ENCODE measurements at regions not wholly inside any gene's neighbourhood (a gene's known extent, or its start where the extent isn't known, plus 50 kb on each side); places are given as distances from the start of the nearest gene placed in this dataset.

DNA sequence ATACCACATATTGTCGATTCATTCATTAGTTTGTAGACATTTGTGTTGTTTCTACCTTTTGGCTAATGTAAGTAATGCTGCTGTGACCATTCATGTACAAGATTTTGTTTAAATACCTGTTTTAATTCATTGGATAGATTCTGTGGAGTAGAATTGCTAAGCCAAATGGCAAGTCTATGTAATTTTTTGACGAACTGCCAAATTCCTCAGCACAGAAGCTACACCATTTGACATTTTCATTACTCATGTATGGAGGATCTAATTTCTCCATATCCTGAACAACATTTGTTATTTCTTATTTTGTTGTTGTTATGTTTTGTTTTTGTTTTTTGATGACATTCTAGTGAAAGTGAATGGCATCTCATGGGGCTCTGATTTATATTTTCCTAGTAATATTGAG, 1351.3 kb upstream of the SORCS1 start:
- Histone ChIP-seq H3K9me3 (ENCODE audit: control insufficient read depth, insufficient read depth, low read depth, low read length) (no peaks in the 10 kb centered on the region), H3K4me3 (ENCODE audit: low read depth, low read length) (no peak overlapping the region), H3K27ac (ENCODE audit: extremely low read depth, low read depth, low read length) (no peak overlapping the region), H3K4me1 (ENCODE audit: control insufficient read depth, insufficient read depth, low read length) (no peaks in the 10 kb centered on the region), H3K36me3 (ENCODE audit: control insufficient read depth in 2 of 2, insufficient read depth in 1 of 2, low read length in 2 of 2) (no peaks in the 10 kb centered on the region)
- TF ChIP-seq, protein P1, sequence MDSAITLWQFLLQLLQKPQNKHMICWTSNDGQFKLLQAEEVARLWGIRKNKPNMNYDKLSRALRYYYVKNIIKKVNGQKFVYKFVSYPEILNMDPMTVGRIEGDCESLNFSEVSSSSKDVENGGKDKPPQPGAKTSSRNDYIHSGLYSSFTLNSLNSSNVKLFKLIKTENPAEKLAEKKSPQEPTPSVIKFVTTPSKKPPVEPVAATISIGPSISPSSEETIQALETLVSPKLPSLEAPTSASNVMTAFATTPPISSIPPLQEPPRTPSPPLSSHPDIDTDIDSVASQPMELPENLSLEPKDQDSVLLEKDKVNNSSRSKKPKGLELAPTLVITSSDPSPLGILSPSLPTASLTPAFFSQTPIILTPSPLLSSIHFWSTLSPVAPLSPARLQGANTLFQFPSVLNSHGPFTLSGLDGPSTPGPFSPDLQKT (IDR thresholded peaks at IDR 0.05; ENCODE audit: borderline replicate concordance, low read depth, low read length), result no peak
- TF ChIP-seq ZNF423 (tag by site-specific recombination; IDR thresholded peaks at IDR 0.05), result no peak
- no peak for TF ChIP-seq FEZF1 (tag by site-specific recombination; IDR thresholded peaks at IDR 0.05)
- no peak for TF ChIP-seq ZNF37A (tag by site-specific recombination; IDR thresholded peaks at IDR 0.05)
- no peak for TF ChIP-seq ZIC2 (tag by site-specific recombination; IDR thresholded peaks at IDR 0.05)
- no peak for TF ChIP-seq GLI4 (tag by site-specific recombination; IDR thresholded peaks at IDR 0.05)
- no peak for TF ChIP-seq ZNF223 (tag by site-specific recombination; IDR thresholded peaks at IDR 0.05)
- TF ChIP-seq ZNF174 (tag by site-specific recombination; IDR thresholded peaks at IDR 0.05), result no peak
- TF ChIP-seq ZNF146 (tag by site-specific recombination; IDR thresholded peaks at IDR 0.05), result no peak
- TF ChIP-seq, protein P2, sequence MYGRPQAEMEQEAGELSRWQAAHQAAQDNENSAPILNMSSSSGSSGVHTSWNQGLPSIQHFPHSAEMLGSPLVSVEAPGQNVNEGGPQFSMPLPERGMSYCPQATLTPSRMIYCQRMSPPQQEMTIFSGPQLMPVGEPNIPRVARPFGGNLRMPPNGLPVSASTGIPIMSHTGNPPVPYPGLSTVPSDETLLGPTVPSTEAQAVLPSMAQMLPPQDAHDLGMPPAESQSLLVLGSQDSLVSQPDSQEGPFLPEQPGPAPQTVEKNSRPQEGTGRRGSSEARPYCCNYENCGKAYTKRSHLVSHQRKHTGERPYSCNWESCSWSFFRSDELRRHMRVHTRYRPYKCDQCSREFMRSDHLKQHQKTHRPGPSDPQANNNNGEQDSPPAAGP (tag by site-specific recombination; IDR thresholded peaks at IDR 0.05), result no peak
- no peak for TF ChIP-seq OVOL3 (tag by site-specific recombination; IDR thresholded peaks at IDR 0.05)
- ChIA-PET CTCF (no interaction called here), POLR2A (no interaction called here)

DNA sequence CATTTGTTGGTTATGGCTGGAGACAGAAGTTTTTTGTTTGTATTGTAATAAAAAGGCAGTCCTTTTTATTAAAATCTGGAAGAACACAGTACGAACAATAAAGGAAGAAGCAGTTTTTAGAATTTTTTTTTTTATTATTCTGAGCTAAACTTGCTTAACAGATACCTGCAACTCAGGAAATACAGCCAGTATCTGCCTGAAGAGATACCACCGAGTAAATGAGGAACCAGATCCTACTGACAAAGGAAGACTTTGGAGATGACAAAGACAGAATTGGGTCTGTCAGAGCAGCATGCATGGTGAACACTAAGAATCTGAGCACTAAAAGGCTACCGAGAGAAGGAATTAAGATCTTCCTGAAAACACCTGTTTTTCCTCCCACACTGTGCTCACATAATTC, 1335.9 kb upstream of the SORCS1 start:
- Histone ChIP-seq H3K27ac (ENCODE audit: extremely low read depth, low read depth, low read length) (no peak overlapping the region), H3K4me1 (ENCODE audit: control insufficient read depth, insufficient read depth, low read length) (no peaks in the 10 kb centered on the region), H3K36me3 (ENCODE audit: control insufficient read depth in 2 of 2, insufficient read depth in 1 of 2, low read length in 2 of 2) (no peaks in the 10 kb centered on the region), H3K4me3 (ENCODE audit: low read depth, low read length) (no peak overlapping the region), H3K9me3 (ENCODE audit: control insufficient read depth, insufficient read depth, low read depth, low read length) (no peaks in the 10 kb centered on the region)
- no peak for TF ChIP-seq SETDB1 (IDR thresholded peaks at IDR 0.05; ENCODE audit: insufficient read length, low read length)
- TF ChIP-seq ZBTB48 (tag by site-specific recombination; IDR thresholded peaks at IDR 0.05), result no peak
- TF ChIP-seq, protein P3, sequence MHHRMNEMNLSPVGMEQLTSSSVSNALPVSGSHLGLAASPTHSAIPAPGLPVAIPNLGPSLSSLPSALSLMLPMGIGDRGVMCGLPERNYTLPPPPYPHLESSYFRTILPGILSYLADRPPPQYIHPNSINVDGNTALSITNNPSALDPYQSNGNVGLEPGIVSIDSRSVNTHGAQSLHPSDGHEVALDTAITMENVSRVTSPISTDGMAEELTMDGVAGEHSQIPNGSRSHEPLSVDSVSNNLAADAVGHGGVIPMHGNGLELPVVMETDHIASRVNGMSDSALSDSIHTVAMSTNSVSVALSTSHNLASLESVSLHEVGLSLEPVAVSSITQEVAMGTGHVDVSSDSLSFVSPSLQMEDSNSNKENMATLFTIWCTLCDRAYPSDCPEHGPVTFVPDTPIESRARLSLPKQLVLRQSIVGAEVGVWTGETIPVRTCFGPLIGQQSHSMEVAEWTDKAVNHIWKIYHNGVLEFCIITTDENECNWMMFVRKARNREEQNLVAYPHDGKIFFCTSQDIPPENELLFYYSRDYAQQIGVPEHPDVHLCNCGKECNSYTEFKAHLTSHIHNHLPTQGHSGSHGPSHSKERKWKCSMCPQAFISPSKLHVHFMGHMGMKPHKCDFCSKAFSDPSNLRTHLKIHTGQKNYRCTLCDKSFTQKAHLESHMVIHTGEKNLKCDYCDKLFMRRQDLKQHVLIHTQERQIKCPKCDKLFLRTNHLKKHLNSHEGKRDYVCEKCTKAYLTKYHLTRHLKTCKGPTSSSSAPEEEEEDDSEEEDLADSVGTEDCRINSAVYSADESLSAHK (tag by site-specific recombination; IDR thresholded peaks at IDR 0.05), result no peak
- no peak for TF ChIP-seq ZNF211 (tag by site-specific recombination; IDR thresholded peaks at IDR 0.05; ENCODE audit: low read depth)
- TF ChIP-seq WT1 (tag by site-specific recombination; IDR thresholded peaks at IDR 0.05), result no peak
- TF ChIP-seq ZNF391 (tag by site-specific recombination; IDR thresholded peaks at IDR 0.05; ENCODE audit: borderline replicate concordance, low read depth), result no peak
- no peak for TF ChIP-seq ZNF292 (tag by site-specific recombination; IDR thresholded peaks at IDR 0.05; ENCODE audit: borderline replicate concordance, low read depth)
- TF ChIP-seq, protein P4, sequence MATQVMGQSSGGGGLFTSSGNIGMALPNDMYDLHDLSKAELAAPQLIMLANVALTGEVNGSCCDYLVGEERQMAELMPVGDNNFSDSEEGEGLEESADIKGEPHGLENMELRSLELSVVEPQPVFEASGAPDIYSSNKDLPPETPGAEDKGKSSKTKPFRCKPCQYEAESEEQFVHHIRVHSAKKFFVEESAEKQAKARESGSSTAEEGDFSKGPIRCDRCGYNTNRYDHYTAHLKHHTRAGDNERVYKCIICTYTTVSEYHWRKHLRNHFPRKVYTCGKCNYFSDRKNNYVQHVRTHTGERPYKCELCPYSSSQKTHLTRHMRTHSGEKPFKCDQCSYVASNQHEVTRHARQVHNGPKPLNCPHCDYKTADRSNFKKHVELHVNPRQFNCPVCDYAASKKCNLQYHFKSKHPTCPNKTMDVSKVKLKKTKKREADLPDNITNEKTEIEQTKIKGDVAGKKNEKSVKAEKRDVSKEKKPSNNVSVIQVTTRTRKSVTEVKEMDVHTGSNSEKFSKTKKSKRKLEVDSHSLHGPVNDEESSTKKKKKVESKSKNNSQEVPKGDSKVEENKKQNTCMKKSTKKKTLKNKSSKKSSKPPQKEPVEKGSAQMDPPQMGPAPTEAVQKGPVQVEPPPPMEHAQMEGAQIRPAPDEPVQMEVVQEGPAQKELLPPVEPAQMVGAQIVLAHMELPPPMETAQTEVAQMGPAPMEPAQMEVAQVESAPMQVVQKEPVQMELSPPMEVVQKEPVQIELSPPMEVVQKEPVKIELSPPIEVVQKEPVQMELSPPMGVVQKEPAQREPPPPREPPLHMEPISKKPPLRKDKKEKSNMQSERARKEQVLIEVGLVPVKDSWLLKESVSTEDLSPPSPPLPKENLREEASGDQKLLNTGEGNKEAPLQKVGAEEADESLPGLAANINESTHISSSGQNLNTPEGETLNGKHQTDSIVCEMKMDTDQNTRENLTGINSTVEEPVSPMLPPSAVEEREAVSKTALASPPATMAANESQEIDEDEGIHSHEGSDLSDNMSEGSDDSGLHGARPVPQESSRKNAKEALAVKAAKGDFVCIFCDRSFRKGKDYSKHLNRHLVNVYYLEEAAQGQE (tag by site-specific recombination; IDR thresholded peaks at IDR 0.05), result no peak
- no peak for TF ChIP-seq ZNF416 (tag by site-specific recombination; IDR thresholded peaks at IDR 0.05)
- TF ChIP-seq ZNF48 (tag by site-specific recombination; IDR thresholded peaks at IDR 0.05), result no peak
- TF ChIP-seq, protein P5, sequence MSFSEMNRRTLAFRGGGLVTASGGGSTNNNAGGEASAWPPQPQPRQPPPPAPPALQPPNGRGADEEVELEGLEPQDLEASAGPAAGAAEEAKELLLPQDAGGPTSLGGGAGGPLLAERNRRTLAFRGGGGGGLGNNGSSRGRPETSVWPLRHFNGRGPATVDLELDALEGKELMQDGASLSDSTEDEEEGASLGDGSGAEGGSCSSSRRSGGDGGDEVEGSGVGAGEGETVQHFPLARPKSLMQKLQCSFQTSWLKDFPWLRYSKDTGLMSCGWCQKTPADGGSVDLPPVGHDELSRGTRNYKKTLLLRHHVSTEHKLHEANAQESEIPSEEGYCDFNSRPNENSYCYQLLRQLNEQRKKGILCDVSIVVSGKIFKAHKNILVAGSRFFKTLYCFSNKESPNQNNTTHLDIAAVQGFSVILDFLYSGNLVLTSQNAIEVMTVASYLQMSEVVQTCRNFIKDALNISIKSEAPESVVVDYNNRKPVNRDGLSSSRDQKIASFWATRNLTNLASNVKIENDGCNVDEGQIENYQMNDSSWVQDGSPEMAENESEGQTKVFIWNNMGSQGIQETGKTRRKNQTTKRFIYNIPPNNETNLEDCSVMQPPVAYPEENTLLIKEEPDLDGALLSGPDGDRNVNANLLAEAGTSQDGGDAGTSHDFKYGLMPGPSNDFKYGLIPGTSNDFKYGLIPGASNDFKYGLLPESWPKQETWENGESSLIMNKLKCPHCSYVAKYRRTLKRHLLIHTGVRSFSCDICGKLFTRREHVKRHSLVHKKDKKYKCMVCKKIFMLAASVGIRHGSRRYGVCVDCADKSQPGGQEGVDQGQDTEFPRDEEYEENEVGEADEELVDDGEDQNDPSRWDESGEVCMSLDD (tag by site-specific recombination; IDR thresholded peaks at IDR 0.05), result no peak
- TF ChIP-seq ZNF433 (tag by site-specific recombination; IDR thresholded peaks at IDR 0.05; ENCODE audit: low read depth), result no peak
- TF ChIP-seq ZNF140 (tag by site-specific recombination; IDR thresholded peaks at IDR 0.05), result no peak
- no peak for TF ChIP-seq SCRT2 (tag by site-specific recombination; IDR thresholded peaks at IDR 0.05)
- TF ChIP-seq ZNF266 (tag by site-specific recombination; IDR thresholded peaks at IDR 0.05; ENCODE audit: low read depth), result no peak
- TF ChIP-seq RBAK (tag by site-specific recombination; IDR thresholded peaks at IDR 0.05), result no peak
- CTCF ChIA-PET, result no interaction called here
- POLR2A ChIA-PET, result no interaction called here
